Activated CD4-positive, CD25-positive, alpha-beta regulatory T cell treated with anti-CD3 and anti-CD28 coated beads, Interleukin-2, amount 50 U/mL, for 24 hours (primary cell): ENCODE measurements at regions not wholly inside any gene's neighbourhood (a gene's known extent, or its start where the extent isn't known, plus 50 kb on each side); places are given as distances from the start of the nearest gene placed in this dataset.

Experiments used
- ATAC-seq, 2 donors: fragments of 150-1000 bp; cut with Tn5 transposase; one replicate each; pipeline ENCODE4 v1.10.0; 2021; ENCODE audit warnings: mild to moderate bottlenecking in 1 of 2, moderate library complexity in 1 of 2

GRCh38 chrX:147699061-147699460, 212.7 kb upstream of the FMR1 start:
- no peak for ATAC-seq

- ATAC-seq = no peak
Observed at GRCh38 chrX:147710301-147710700, 201.4 kb upstream of the FMR1 start.

GRCh38 chrX:147733369-147733768, 178.3 kb upstream of the FMR1 start:
- ATAC-seq = no peak

- ATAC-seq = no peak
Observed at GRCh38 chrX:147735364-147735763, 176.4 kb upstream of the FMR1 start.

- no peak for ATAC-seq
Observed at GRCh38 chrX:147736045-147736444, 175.7 kb upstream of the FMR1 start.

- ATAC-seq = peak in 1 of 2 donors; percentile 17
Observed at GRCh38 chrX:147737690-147738089, 174.0 kb upstream of the FMR1 start.

- no peak for ATAC-seq
Observed at GRCh38 chrX:147738265-147738664, 173.5 kb upstream of the FMR1 start.

GRCh38 chrX:147739196-147739595, 172.5 kb upstream of the FMR1 start:
- ATAC-seq = no peak

GRCh38 chrX:147741776-147742175, 169.9 kb upstream of the FMR1 start:
- no peak for ATAC-seq

GRCh38 chrX:147749308-147749707, 162.4 kb upstream of the FMR1 start:
- no peak for ATAC-seq

- ATAC-seq = no peak
Observed at GRCh38 chrX:147757750-147758149, 154.0 kb upstream of the FMR1 start.

- no peak for ATAC-seq
Observed at GRCh38 chrX:147763131-147763530, 148.6 kb upstream of the FMR1 start.

GRCh38 chrX:147764868-147765267, 146.9 kb upstream of the FMR1 start:
- ATAC-seq = no peak

GRCh38 chrX:147770858-147771257, 140.9 kb upstream of the FMR1 start:
- ATAC-seq = no peak

- ATAC-seq = no peak
Observed at GRCh38 chrX:147776988-147777387, 134.7 kb upstream of the FMR1 start.

- ATAC-seq = no peak
Observed at GRCh38 chrX:147779173-147779572, 132.5 kb upstream of the FMR1 start.

GRCh38 chrX:147781844-147782243, 129.9 kb upstream of the FMR1 start:
- ATAC-seq = no peak

GRCh38 chrX:147788641-147789350, 122.9 kb upstream of the FMR1 start:
- ATAC-seq = no peak

- ATAC-seq = no peak
Observed at GRCh38 chrX:147800663-147801062, 111.1 kb upstream of the FMR1 start.

- no peak for ATAC-seq
Observed at GRCh38 chrX:147803948-147804347, 107.8 kb upstream of the FMR1 start.

- ATAC-seq = no peak
Observed at GRCh38 chrX:147811803-147812202, 99.9 kb upstream of the FMR1 start.

- ATAC-seq = no peak
Observed at GRCh38 chrX:147827070-147827469, 84.6 kb upstream of the FMR1 start.

GRCh38 chrX:147828719-147829118, 83.0 kb upstream of the FMR1 start:
- ATAC-seq = no peak

GRCh38 chrX:147832707-147833348, 78.9 kb upstream of the FMR1 start:
- peak in 1 of 2 donors; percentile 33 for ATAC-seq
